Chondrocyte (in vitro differentiated cells): ENCODE measurements at regions not wholly inside any gene's neighbourhood (a gene's known extent, or its start where the extent isn't known, plus 50 kb on each side); places are given as distances from the start of the nearest gene placed in this dataset.

Source experiments
- DNase-seq: peaks from one replicate; pipeline ENCODE4 v3.0.0; 2021; ENCODE audit warnings: mixed read lengths, low spot score
- H3K27ac Mint-ChIP-seq: one replicate; pipeline ENCODE4 v1.8.0; 2021; ENCODE audit warnings: mild to moderate bottlenecking, moderate library complexity, mixed read lengths; ENCODE audit not compliant: unreplicated experiment
- H3K27me3 Mint-ChIP-seq: 2 replicates; pipeline ENCODE4 v1.8.0; 2021; ENCODE audit warnings: low read depth, mixed read lengths
- H3K36me3 Mint-ChIP-seq: 2 replicates; pipeline ENCODE4 v1.8.0; 2021; ENCODE audit warnings: low read depth, mixed read lengths
- H3K4me1 Mint-ChIP-seq: 2 replicates; pipeline ENCODE4 v1.8.0; 2021; ENCODE audit warnings: low read depth, mild to moderate bottlenecking, mixed read lengths
- H3K4me3 Mint-ChIP-seq: one replicate; pipeline ENCODE4 v1.8.0; 2021; ENCODE audit warnings: mild to moderate bottlenecking, moderate library complexity, mixed read lengths; ENCODE audit not compliant: unreplicated experiment
- H3K9me3 Mint-ChIP-seq: 2 replicates; pipeline ENCODE4 v1.8.0; 2021; ENCODE audit warnings: low read depth, mixed read lengths
- CTCF ChIP-seq: fragments of 200-600 bp; sonication (generic); IDR thresholded peaks from 2 replicates; pipeline ENCODE4 v1.5.0; 2021; ENCODE audit warnings: antibody characterized with exemption, mild to moderate bottlenecking, moderate library complexity

GRCh38 chr5:3891113-3891512 lies 295.5 kb downstream of the IRX1 start:
- DNase-seq, result no peak
- peaks cover 2% of the 10 kb centered on the region for H3K36me3 Mint-ChIP-seq
- H3K4me3 Mint-ChIP-seq, result no peak overlapping the region
- H3K27ac Mint-ChIP-seq, result no peak overlapping the region
- H3K4me1 Mint-ChIP-seq, result no peaks in the 10 kb centered on the region
- TF ChIP-seq CTCF, result no peak
- peaks cover 19% of the 10 kb centered on the region for H3K9me3 Mint-ChIP-seq
- H3K27me3 Mint-ChIP-seq, result no peaks in the 10 kb centered on the region

DNA sequence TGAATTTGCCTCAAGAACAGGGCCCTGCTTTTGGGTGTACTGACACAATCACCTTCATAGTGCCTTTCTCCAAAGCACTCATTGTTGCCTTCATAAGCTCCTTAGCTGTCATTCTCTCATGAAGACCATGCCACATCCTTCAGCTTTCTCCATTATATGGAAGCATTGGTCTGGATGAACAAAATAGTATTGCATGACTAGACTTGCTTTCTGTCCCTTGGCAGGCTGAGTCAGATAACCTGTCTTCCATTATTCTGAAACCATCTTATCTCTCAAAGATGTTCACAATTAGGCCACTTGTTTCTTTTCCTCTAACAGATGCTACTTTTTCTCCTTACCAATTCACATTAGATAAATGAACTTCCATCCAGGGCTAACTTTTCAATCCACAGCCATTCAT lies 297.9 kb downstream of the IRX1 start:
- no peak for DNase-seq
- Mint-ChIP-seq H3K9me3 (peaks cover 35% of the 10 kb centered on the region), H3K27ac (no peak overlapping the region), H3K4me1 (no peaks in the 10 kb centered on the region), H3K4me3 (no peak overlapping the region), H3K27me3 (no peaks in the 10 kb centered on the region), H3K36me3 (peaks cover 2% of the 10 kb centered on the region)
- TF ChIP-seq CTCF, result no peak

DNA sequence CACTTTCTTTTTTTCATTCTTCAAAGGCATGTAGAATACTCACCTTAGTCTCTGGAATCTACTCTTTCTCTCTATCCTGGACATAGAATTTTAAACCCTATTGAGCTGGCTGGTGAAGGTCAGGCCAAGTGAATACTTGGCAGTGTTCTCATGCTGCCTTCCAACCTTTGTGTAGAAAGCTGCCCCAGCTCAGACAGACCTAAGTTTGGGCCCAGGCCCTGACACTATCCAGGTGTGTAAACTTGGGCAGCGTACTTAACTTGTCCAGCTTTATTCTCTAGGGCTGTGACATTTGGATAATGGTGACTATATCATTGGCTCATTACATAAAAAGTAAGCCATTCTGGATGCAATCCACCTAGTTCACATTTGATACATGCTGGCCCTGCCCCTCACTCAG lies 298.3 kb downstream of the IRX1 start:
- Mint-ChIP-seq H3K36me3 (peaks cover 2% of the 10 kb centered on the region), H3K4me1 (no peaks in the 10 kb centered on the region), H3K9me3 (peaks cover 39% of the 10 kb centered on the region), H3K4me3 (no peak overlapping the region), H3K27me3 (no peaks in the 10 kb centered on the region), H3K27ac (no peak overlapping the region)
- TF ChIP-seq CTCF, result no peak
- no peak for DNase-seq

- TF ChIP-seq CTCF, result no peak
- Mint-ChIP-seq H3K27ac (no peak overlapping the region), H3K4me3 (no peak overlapping the region), H3K9me3 (peaks cover 39% of the 10 kb centered on the region), H3K36me3 (peaks cover 2% of the 10 kb centered on the region), H3K4me1 (no peaks in the 10 kb centered on the region), H3K27me3 (no peaks in the 10 kb centered on the region)
- no peak for DNase-seq
Measured at GRCh38 chr5:3896098-3896497, 300.5 kb downstream of the IRX1 start.

DNA sequence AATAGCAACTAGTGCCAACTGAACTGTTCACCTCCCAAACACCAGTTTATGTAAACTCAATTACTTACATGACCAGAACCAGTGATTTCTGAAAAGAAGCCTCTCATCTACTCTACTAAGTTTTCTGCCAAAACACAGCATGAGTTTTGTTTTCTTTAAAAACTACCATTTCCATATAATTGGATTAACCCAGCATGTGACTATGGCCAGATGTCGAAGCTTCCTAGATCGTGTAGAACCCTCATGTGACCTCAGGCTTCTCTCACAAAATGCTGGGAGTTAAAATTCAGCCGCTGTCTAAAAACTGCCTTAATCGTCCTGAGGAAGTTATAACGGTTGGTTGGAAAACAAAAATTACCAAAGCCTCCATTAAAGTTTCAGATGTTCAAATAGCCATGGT lies 303.5 kb downstream of the IRX1 start:
- no peak for DNase-seq
- Mint-ChIP-seq H3K4me3 (no peak overlapping the region), H3K27ac (no peak overlapping the region), H3K27me3 (no peaks in the 10 kb centered on the region), H3K9me3 (peaks cover 37% of the 10 kb centered on the region), H3K4me1 (no peaks in the 10 kb centered on the region), H3K36me3 (no peaks in the 10 kb centered on the region)
- no peak for TF ChIP-seq CTCF
